LNCaP clone FGC (cell line): ENCODE measurements at regions not wholly inside any gene's neighbourhood (a gene's known extent, or its start where the extent isn't known, plus 50 kb on each side); places are given as distances from the start of the nearest gene placed in this dataset.

Experiments
- DNase-seq: peaks from one replicate; pipeline ENCODE4 v3.0.0-alpha.2; 2011; ENCODE audit warnings: low read depth
- H3K4me3 ChIP-seq: 2 replicates; pipeline ENCODE4 v1.5.1; 2011; ENCODE audit warnings: mild to moderate bottlenecking, low read depth, low read length, control low read depth
- CTCF ChIP-seq: IDR thresholded peaks from 2 replicates; pipeline ENCODE4 v1.5.1; 2012; ENCODE audit warnings: mild to moderate bottlenecking; ENCODE audit not compliant: control insufficient read depth, insufficient read depth; ENCODE audit errors: extremely low read depth

- no peak for TF ChIP-seq CTCF
- no peak overlapping the region for H3K4me3 ChIP-seq
- DNase-seq: no peak
These were observed 726.4 kb upstream of the TYRP1 start for GRCh38 chr9:11966786-11967185.

DNA sequence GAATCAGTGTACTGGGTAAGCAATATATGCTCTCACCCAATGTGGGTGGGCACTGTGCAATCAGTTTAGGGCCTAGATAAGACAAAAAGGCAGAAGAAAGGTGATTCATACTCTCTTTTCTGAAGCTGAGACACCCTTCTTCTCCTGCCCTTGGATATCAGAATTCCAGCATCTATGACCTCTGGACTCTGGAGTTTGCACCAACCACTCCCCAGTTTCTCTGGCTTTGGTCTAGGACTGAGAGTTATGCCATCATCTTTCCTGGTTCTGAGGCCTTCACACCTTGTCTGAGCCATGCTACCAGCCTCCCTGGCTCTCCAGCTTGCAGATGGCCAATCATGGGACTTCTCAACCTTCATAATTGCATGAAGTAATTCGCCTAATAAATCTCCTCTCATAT, 724.6 kb upstream of the TYRP1 start:
- no peak for DNase-seq
- H3K4me3 ChIP-seq: no peak overlapping the region
- TF ChIP-seq CTCF: no peak

DNA sequence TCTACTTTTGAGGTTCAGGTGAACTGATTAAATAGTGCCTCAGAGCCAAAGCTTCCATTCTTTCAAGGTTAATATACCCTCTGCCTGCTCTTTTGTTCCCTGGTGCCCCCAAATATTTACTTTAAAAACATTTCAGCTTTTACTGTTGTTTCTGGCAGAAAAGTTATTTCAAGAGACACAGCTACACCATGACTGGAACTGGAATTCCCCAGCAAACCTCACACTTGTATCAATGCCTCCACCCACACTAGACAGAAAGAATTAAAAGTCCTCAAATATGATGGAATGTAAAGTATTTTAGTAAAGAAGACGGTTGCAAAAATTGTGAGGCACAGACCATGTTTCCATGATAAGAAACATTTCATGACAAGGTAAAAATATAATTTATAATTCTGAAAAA, 720.2 kb upstream of the TYRP1 start:
- TF ChIP-seq CTCF: no peak
- no peak overlapping the region for H3K4me3 ChIP-seq
- DNase-seq: no peak

- no peak overlapping the region for H3K4me3 ChIP-seq
- DNase-seq: no peak
- no peak for TF ChIP-seq CTCF
These were observed 719.7 kb upstream of the TYRP1 start for GRCh38 chr9:11973511-11973910.

- DNase-seq: no peak
- no peak for TF ChIP-seq CTCF
- no peak overlapping the region for H3K4me3 ChIP-seq
These were observed 700.3 kb upstream of the TYRP1 start for GRCh38 chr9:11992866-11993265.

- TF ChIP-seq CTCF: no peak
- no peak overlapping the region for H3K4me3 ChIP-seq
- no peak for DNase-seq
These were observed 678.7 kb upstream of the TYRP1 start for GRCh38 chr9:12014488-12014887.

DNA sequence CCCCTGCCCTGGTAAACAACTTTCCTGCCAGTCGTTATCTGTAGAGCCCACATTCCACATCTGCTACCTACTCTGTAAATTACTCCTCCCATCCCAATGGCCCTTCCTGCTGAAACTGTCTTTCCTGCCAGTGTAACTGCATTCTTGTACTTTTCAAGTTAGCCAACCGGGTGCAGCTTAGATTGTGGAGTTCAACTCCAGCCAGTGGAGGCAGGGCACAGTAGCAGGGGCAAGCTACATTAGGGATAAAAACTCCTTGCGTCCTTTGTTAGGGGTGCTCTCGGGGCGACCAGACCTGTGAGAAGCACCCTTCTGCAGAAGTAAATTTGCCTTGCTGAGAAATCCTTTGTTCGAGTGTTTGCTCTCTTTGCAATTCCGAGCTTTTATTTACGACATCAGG, 639.0 kb upstream of the TYRP1 start:
- no peak overlapping the region for H3K4me3 ChIP-seq
- DNase-seq: no peak
- TF ChIP-seq CTCF: no peak
